ENCODE measurements at regions not wholly inside any gene's neighbourhood (a gene's known extent, or its start where the extent isn't known, plus 50 kb on each side); places are given as distances from the start of the nearest gene placed in this dataset.

- BruUV-seq (replicated peaks): no TSS peak
- Histone ChIP-seq H2AFZ (ENCODE audit: low read length) (no peak overlapping the region), H3K79me2 (ENCODE audit: insufficient read depth, low read length) (no peaks in the 10 kb centered on the region), H3K27ac (ENCODE audit: extremely low read length, insufficient read depth, low read length) (no peak overlapping the region), H3K27me3 (ENCODE audit: control insufficient read depth in 1 of 2, insufficient read depth in 2 of 2, low read length in 2 of 2) (peaks cover 12 to 54% of the 10 kb centered on the region in 2 experiments; a peak in 3 of 5 replicates), H3K4me1 (ENCODE audit: insufficient read depth, low read length) (peaks cover 17% of the 10 kb centered on the region), H3K4me3 (replicated peaks in 1 of 3; ENCODE audit: insufficient read depth in 1 of 3, low read depth in 2 of 3, low read length in 3 of 3) (no peak overlapping the region), H3K9me3 (ENCODE audit: low read length) (no peaks in the 10 kb centered on the region), H3K4me2 (ENCODE audit: low read depth, low read length) (no peak overlapping the region; the same call in 1 of the 2 replicates), H4K20me1 (ENCODE audit: insufficient read depth, low read length) (no peaks in the 10 kb centered on the region), H3K9ac (ENCODE audit: insufficient read depth, low read depth, low read length) (no peak overlapping the region), H3K36me3 (replicated peaks in 1 of 2; ENCODE audit: control insufficient read depth in 1 of 2, insufficient read depth in 2 of 2, low read length in 2 of 2) (no peaks in the 10 kb centered on the region)
- POLR2A ChIA-PET: no interaction called here
- 49% methylated on average over 5 of the region's 5 CpGs for WGBS (ENCODE audit: low lambda C conversion rate)
- DNase-seq (ENCODE audit: low spot score) (no peak), FAIRE-seq (no peak), ATAC-seq (peak; percentile 7; the same call in 2 of the 3 replicates)
- no peak for TF ChIP-seq ZNF296 (CRISPR knock-in tag; conservative IDR thresholded peaks at IDR 0.05)
- no peak for TF ChIP-seq HMGA1 (CRISPR knock-in tag; conservative IDR thresholded peaks at IDR 0.05)
- no peak for TF ChIP-seq NFIC (IDR thresholded peaks at IDR 0.05; ENCODE audit: low read length)
- no peak for TF ChIP-seq ZFP1 (CRISPR knock-in tag; IDR thresholded peaks at IDR 0.05)
- no peak for TF ChIP-seq NR1H2 (CRISPR knock-in tag; IDR thresholded peaks at IDR 0.05; ENCODE audit: borderline replicate concordance, low read depth)
- no peak for TF ChIP-seq ZNF781 (CRISPR knock-in tag; IDR thresholded peaks at IDR 0.05; ENCODE audit: borderline replicate concordance, not compliant biosample characterization)
- no peak for TF ChIP-seq ATRX (CRISPR knock-in tag; IDR thresholded peaks at IDR 0.05; ENCODE audit: borderline replicate concordance)
- no peak for TF ChIP-seq PCBP2 (optimal IDR thresholded peaks at IDR 0.05; ENCODE audit: low read depth, low read length, poor library complexity, severe bottlenecking)
- no peak for TF ChIP-seq ATF7-NPFF (CRISPR knock-in tag; IDR thresholded peaks at IDR 0.05; ENCODE audit: low read depth)
- in situ Hi-C loops (cut with HindIII; ENCODE audit: extremely low pct_ligation_motif_present, low pct_unique_long_range_greater_than_20kb) (loop anchor here (10.0 kb wide), 4 partner anchors 55 to 285 kb away; partner anchors contain the start of gene ASAP2), intact Hi-C loops (cut with micrococcal nuclease; ENCODE audit: unreplicated experiment) (no loop called here)
- CTCF ChIA-PET (ENCODE audit: low intra/inter-chr PET ratio, low total read pairs): no interaction called here
These were observed 57.3 kb upstream of the ASAP2 start for GRCh38 chr2:9149388-9149660.

GRCh38 chr2:9146646-9147045 is 60.0 kb upstream of the ASAP2 start:
- CTCF ChIA-PET (ENCODE audit: low intra/inter-chr PET ratio, low total read pairs): no interaction called here
- in situ Hi-C loops (cut with HindIII; ENCODE audit: extremely low pct_ligation_motif_present, low pct_unique_long_range_greater_than_20kb) (loop anchor here (10.0 kb wide), 4 partner anchors 58 to 288 kb away; partner anchors contain the start of gene ASAP2), intact Hi-C loops (cut with micrococcal nuclease; ENCODE audit: unreplicated experiment) (no loop called here)
- WGBS (ENCODE audit: low lambda C conversion rate): 31% methylated on average over 6 of the region's 6 CpGs
- POLR2A ChIA-PET: no interaction called here
- BruUV-seq (replicated peaks): no TSS peak
- peaks cover 28% of the 10 kb centered on the region for H3K4me1 ChIP-seq (ENCODE audit: insufficient read depth, low read length)
- no peaks in the 10 kb centered on the region for H4K20me1 ChIP-seq (ENCODE audit: insufficient read depth, low read length)
- H3K36me3 ChIP-seq (replicated peaks in 1 of 2; ENCODE audit: control insufficient read depth in 1 of 2, insufficient read depth in 2 of 2, low read length in 2 of 2): no peaks in the 10 kb centered on the region
- H3K79me2 ChIP-seq (ENCODE audit: insufficient read depth, low read length): no peaks in the 10 kb centered on the region
- no peak overlapping the region for H2AFZ ChIP-seq (ENCODE audit: low read length)
- H3K4me3 ChIP-seq (replicated peaks in 1 of 3; ENCODE audit: insufficient read depth in 1 of 3, low read depth in 2 of 3, low read length in 3 of 3): no peak overlapping the region
- ATAC-seq: no peak
- no peak overlapping the region for H3K9ac ChIP-seq (ENCODE audit: insufficient read depth, low read depth, low read length)
- no peak overlapping the region for H3K27ac ChIP-seq (ENCODE audit: extremely low read length, insufficient read depth, low read length)
- no peak for DNase-seq (ENCODE audit: low spot score)
- FAIRE-seq: no peak
- H3K4me2 ChIP-seq (ENCODE audit: low read depth, low read length): no peak overlapping the region
- no peaks in the 10 kb centered on the region for H3K9me3 ChIP-seq (ENCODE audit: low read length)
- H3K27me3 ChIP-seq (ENCODE audit: control insufficient read depth in 1 of 2, insufficient read depth in 2 of 2, low read length in 2 of 2): peaks cover 12 to 49% of the 10 kb centered on the region in 2 experiments; a peak in 3 of 5 replicates
- TF ChIP-seq MTF1 (CRISPR knock-in tag; IDR thresholded peaks at IDR 0.05) (no peak), ZNF530 (CRISPR knock-in tag; IDR thresholded peaks at IDR 0.05; ENCODE audit: low read depth) (no peak), ZNF441 (CRISPR knock-in tag; IDR thresholded peaks at IDR 0.05; ENCODE audit: borderline replicate concordance) (no peak), CBX1 (IDR thresholded peaks at IDR 0.05; ENCODE audit: low read depth) (no peak), NFE2L1 (CRISPR knock-in tag; IDR thresholded peaks at IDR 0.05; ENCODE audit: borderline replicate concordance) (no peak), KMT2B (CRISPR knock-in tag; IDR thresholded peaks at IDR 0.05) (no peak), ZNF749 (CRISPR knock-in tag; IDR thresholded peaks at IDR 0.05; ENCODE audit: borderline replicate concordance) (no peak), MAFK (conservative IDR thresholded peaks at IDR 0.05 in 1 of 2, IDR thresholded peaks at IDR 0.05 in 1 of 2; ENCODE audit: low read length in 2 of 2) (no peak), CSRNP1 (CRISPR knock-in tag; IDR thresholded peaks at IDR 0.05) (no peak), ZFAT (CRISPR knock-in tag; conservative IDR thresholded peaks at IDR 0.05) (no peak), BRF2 (CRISPR knock-in tag; IDR thresholded peaks at IDR 0.05) (no peak)

Measured in HepG2 (cell line).